GM21576 (cell line): ENCODE measurements at regions not wholly inside any gene's neighbourhood (a gene's known extent, or its start where the extent isn't known, plus 50 kb on each side); places are given as distances from the start of the nearest gene placed in this dataset.
"Not testable (repeated sequence)": the region's sequence is repeated elsewhere in the genome, so short reads cannot be mapped to it uniquely, and the experiment has no call there.

Experiments used
- ATAC-seq: cut with Tn5 transposase; IDR thresholded peaks from one replicate; pipeline ENCODE4 v1.9.1; 2021; ENCODE audit warnings: mild to moderate bottlenecking, moderate library complexity; ENCODE audit not compliant: unreplicated experiment

DNA sequence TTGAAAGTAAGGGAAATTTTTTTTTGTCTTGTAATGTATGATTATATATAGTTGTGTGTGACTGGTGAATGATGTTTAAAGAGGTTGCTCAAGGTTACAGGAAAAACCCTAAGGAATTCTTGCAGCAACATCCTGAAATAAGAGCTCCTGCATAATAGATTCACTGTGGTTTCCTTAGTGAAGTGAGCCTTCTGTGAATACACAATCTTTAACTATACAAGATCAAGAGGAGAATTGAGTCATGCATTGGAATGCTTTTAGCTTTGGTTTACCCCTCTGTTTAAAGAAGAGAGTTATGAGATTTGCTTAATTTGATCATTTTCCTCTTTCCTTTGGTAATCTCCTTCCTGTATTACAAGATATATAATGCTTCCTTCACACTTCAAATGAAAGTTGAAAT lies 141.6 kb upstream of the EYA4 start:
- no peak for ATAC-seq

DNA sequence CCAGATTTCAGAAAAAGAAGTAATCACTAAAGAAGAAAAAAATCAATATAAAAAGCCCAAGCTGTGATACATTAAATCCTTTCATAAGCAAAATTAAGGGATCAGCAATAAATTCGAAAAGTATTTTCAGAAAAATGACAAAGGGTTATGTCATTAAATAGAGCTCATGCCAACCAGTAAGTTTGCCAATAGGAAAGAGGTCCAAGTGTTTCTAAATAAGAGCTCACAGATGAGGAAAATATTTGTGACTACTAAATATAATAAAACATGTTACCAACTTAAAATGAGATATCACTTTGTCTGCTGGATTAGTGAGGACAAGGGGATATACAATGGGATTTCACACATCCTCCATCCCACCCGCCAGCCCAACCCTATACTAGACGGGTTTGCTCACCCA lies 140.3 kb upstream of the EYA4 start:
- ATAC-seq, result no peak

DNA sequence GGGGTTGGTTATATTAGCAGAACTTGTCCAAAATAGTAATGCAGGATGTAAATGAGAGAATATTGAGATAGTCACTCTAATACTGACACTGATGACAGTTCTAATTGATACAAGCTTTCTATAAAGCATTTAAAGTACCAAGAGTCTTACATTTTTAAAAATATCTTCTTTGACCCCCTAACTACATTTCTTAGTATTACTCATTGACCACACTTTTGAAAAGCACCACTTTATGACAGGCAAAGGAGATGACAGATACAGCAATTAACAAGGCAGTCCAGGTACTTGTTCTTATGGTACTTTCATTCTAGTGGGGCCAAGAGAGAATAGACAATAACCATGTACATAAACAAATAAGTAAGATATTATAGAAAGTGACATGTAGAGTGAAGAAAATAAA lies 139.4 kb upstream of the EYA4 start:
- no peak for ATAC-seq

DNA sequence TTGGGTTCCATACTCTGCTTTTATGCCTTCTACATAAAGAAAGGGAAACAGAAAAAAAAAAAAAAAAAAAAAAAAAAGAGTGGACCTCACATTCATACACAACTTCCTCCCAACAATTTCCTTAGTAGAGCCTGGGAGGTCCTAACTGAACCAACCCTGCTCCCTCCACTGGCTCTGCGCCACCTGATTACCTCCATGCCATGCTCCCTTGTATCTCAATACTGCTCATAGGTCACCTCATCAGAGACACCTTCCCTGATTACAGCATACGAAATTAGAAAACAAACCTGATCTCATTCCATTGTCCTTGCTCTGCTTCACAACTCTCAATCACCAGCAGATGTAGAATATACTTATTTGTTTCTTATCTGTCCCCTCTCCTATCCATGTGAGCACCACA lies 134.2 kb upstream of the EYA4 start:
- ATAC-seq, result no peak

DNA sequence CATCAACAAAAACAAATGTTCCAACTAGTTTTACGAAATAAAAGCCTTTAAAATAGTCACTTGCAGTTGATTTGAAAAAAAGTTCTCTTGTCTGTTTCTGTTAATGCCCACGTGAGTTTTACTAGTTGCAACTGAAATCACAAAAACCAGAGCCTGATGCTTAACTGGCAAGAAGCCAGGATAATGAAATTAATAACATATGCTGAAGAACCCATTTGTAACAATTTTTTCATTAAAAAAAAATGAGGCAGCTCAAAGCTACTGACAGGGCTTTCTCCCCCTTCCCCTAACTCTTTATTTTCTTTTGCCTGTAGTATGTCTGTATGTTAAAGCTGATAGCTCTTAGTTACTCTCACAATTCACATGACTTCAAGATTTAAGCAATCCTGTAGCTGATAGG lies 132.7 kb upstream of the EYA4 start:
- ATAC-seq, result no peak

- ATAC-seq, result peak; percentile 69
Observed at GRCh38 chr6:133114973-133115372, 126.2 kb upstream of the EYA4 start.

DNA sequence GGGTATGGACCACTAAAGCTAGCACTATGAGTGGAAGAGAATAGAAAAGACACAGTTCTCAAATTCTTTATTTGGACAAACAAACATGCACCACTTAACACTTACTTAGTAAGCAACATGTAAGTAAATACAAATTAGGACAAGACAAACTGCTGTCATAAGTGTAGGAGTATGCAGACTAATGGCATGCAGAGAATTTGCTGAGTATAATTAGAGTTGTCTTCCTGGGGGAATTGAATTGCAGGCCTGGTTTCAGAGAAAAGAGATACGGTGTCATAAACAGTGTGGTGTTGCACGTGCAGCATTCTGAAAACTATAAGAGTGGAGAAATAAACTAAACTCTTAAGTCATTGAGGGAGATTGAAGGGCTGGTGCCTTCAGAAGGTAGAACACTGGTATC lies 125.2 kb upstream of the EYA4 start:
- no peak for ATAC-seq

DNA sequence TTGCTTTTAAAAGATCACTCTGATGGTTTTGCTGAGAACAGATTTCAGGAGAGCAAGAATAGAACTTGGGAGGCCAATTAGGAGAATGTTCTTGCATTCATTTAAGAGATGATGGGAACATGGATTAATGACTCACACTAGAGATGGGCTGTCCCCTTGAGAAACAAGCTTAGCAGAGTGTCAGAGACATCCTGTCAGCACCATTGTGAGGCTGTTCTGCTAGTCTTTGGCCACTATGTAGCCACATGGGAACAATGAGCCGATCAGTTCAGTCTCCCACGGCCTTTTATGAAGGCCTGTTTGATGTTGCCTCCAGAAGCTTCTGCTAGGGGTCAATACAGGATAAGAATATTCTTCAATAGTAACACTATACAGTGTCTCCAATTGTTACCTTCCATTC lies 113.0 kb upstream of the EYA4 start:
- no peak for ATAC-seq

DNA sequence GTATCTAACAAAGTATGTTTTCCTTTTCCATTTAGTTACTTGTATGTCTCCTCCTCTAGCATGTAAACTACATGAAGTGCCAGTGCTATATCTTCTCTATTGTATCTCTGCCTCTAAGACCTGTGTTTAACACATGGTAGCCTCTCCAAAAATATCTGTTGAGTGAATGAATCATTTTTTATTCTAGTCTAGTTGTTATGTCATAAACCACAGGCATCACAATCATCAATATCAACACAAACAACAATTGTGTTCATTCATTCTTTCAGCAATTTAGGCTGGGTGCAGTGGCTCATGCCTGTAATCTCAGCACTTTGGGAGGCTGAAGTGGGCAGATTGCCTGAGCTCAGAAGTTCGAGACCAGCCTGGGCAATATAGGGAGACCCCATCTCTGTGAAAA lies 111.6 kb upstream of the EYA4 start:
- ATAC-seq, result no peak

DNA sequence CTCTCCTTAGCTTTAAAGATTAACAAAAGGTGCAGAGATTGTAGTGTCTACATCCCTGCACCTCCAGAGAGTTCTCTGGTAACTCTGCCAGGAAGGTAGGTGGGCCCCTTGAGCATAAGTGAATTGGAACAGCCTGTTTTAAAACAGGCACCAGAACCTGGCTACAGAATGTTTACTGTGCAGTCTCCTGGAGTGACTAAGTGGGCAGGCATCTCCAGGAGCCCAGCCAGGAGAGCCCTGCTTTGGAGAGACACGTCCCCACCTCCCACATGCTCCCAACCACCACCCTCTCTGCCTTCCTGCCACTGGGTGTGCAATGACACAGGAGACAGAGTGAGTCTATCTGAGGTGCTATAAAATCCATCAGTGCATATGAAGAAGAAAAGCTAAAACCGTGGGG lies 110.3 kb upstream of the EYA4 start:
- no peak for ATAC-seq

DNA sequence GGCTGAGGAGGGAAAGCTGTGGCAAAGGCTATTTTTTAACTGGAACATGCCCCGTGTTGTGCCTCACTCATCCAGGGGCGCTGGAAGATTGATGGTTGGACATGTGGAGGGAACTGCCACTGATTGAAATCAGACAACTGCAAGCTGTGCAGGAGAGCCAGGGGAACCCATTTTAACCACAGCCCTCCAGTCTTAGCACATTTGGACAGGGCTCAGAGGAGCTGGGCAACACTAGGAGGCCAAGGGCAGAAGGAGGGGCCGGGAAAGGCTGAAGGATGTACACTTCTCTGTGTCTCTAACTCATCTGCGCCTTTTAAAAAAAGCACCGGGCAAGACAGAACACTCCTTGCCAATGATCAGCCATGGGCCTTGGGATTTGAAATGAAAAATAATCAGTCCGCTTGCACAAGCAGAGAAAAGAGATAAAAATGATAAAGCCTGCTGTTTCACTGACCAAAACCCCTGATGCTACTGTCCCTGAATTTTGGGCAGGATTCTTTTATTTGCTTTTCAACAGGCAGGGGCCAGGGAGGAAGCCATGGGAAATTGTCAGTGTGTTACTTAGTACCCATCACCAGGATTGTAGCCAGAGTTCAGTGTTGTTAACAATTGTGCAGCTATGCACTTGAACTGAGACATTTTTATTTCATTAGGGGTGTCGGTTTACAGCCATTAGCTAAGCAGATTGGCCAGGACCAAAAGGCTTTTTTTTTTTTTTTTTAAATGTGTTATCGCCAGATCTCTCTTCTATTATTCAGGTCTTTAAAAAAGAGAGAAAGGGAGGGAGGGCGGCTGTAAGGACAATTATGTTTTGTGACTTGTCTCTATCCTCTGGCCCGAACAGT lies 109.3 kb upstream of the EYA4 start:
- no peak for ATAC-seq

GRCh38 chr6:133132466-133132971 lies 108.6 kb upstream of the EYA4 start:
- no peak for ATAC-seq

- no peak for ATAC-seq
Observed at GRCh38 chr6:133136177-133136880, 104.8 kb upstream of the EYA4 start.

DNA sequence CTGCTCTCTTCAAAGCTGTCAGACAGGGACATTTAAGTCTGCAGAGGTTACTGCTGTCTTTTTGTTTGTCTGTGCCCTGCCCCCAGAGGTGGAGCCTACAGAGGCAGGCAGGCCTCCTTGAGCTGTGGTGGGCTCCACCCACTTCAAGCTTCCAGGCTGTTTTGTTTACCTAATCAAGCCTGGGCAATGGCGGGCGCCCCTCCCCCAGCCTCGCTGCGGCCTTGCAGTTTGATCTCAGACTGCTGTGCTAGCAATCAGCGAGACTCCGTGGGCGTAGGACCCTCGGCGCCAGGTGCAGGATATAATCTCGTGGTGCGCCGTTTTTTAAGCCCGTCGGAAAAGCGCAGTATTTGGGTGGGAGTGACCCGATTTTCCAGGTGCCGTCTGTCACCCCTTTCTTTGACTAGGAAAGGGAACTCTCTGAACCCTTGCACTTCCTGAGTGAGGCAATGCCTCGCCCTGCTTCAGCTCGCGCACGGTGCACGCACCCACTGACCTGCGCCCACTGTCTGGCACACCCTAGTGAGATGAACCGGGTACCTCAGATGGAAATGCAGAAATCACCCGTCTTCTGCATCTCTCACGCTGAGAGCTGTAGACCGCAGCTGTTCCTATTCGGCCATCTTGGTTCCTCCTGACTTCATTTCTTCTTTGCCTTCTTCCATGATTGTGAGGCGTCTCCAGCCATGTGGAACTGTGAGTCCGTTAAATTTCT lies 93.5 kb upstream of the EYA4 start:
- not testable (repeated sequence) for ATAC-seq

DNA sequence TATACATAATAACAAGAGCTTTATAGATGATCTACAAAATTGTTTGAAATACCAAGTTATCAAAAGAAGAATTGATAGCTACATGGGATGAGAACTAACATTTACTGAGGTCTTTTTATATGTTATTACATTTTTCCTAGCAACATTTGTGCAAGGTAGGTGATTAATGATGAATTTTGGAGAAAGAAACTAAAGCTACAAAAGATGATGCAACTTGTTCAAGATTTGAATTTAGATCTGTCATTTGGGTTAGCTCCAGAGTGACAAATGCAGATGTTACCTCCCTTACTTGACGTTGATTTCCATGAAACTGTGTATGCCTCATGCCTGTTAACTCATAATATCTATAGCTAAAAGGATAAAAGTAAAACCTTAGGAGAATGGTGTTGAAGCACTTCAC lies 84.5 kb upstream of the EYA4 start:
- ATAC-seq, result no peak

DNA sequence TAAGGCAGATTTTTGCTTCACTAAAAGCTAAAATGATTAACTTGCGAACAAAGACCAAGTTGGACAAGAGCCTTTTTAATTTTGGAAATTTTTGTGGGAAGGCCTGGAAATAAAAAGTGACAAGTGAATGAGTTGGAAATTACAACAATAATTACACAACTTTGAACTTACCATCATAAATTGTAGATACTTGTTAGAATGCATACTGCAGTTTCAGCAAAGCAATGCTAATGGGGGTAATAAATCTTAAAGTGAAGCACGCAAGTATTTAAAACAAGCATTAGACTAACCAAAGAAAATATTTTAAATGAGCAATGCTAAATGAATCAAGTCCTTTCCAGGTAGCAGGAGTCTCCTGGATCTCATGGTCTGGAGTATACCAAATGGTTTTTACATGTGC lies 83.2 kb upstream of the EYA4 start:
- no peak for ATAC-seq

- no peak for ATAC-seq
Observed at GRCh38 chr6:133159255-133159795, 81.8 kb upstream of the EYA4 start.

DNA sequence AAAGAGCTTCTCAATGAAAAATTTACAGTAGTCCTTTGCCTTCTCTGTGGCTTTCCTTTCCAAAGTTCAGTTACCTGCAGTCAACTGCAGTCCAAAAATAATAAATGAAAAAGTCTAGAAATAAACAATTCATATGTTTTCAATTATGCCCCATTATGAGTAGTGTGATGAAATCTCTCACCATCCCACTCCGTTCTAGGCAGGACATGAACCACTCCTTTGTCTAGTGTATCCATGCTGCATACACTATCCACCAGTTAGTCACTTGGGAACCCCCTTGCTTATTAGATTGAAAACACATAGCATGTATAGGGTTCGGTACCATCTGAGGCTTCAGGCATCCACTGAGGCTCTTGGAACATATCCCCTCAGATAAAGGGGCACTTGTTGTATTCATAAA lies 80.6 kb upstream of the EYA4 start:
- no peak for ATAC-seq

DNA sequence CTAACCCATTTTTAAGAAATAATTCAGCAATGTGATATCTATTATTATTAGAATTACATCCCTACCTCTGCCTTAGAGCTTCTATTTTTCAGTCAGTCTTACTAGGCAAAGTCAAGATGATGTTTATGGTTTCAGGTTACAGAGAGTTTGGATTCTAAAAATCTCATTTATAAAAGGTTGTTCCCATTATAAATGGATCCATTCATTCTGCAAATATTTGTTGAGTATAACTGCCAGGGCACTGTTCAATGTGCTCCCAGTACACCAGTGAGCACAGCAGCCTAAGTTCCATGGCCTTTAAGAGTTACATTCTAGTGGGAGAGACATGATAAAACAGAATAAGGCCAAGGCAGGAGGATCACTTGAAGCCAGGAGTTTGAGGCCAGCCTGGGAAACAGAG lies 75.9 kb upstream of the EYA4 start:
- ATAC-seq, result no peak

GRCh38 chr6:133166766-133167165 lies 74.4 kb upstream of the EYA4 start:
- ATAC-seq, result no peak

- no peak for ATAC-seq
Observed at GRCh38 chr6:133169901-133170300, 71.3 kb upstream of the EYA4 start.
